Tibial nerve (tissue), 4 donors: ENCODE measurements at regions not wholly inside any gene's neighbourhood (a gene's known extent, or its start where the extent isn't known, plus 50 kb on each side); places are given as distances from the start of the nearest gene placed in this dataset.

Experiments
- DNase-seq, 2 donors: peaks; one replicate each; pipeline ENCODE4 v3.0.0-alpha.2; 2019; ENCODE audit warnings: low spot score in 2 of 2
- H3K27ac ChIP-seq, 4 donors: fragments of 200-600 bp; sonication (generic) in 3 of 4; one replicate each; pipeline ENCODE4 v1.5.1; 2017 to 2019; ENCODE audit warnings: mild to moderate bottlenecking in 1 of 4
- H3K27me3 ChIP-seq, 2 donors: fragments of 200-600 bp; sonication (generic) in 1 of 2; one replicate each; pipeline versions ENCODE4 v1.5.1 to v1.6.0; 2017 to 2019
- H3K36me3 ChIP-seq, 3 donors: fragments of 200-600 bp; sonication (generic); one replicate each; pipeline ENCODE4 v1.5.1; 2018 to 2019
- H3K4me1 ChIP-seq, 4 donors: fragments of 200-600 bp; sonication (generic) in 3 of 4; one replicate each; pipeline ENCODE4 v1.5.1; 2017 to 2019
- H3K4me3 ChIP-seq, 4 donors: fragments of 200-600 bp; sonication (generic) in 3 of 4; one replicate each; pipeline ENCODE4 v1.5.1; 2017 to 2019; ENCODE audit warnings: mild to moderate bottlenecking in 1 of 4, moderate library complexity in 1 of 4
- H3K9me3 ChIP-seq, 4 donors: fragments of 200-600 bp; sonication (generic) in 3 of 4; one replicate each; pipeline ENCODE4 v1.5.1; 2017 to 2019
- EP300 ChIP-seq, 2 donors: sonication (generic); formaldehyde crosslinking; IDR thresholded peaks; one replicate each; pipeline ENCODE4 v1.6.1; 2017; ENCODE audit warnings: antibody characterized with exemption in 2 of 2, mild to moderate bottlenecking in 1 of 2
- POLR2A ChIP-seq, 2 donors: fragments of 450-650 bp; IDR thresholded peaks; one replicate each; pipeline ENCODE4 v1.6.1; 2017; ENCODE audit warnings: antibody characterized with exemption in 2 of 2, mild to moderate bottlenecking in 2 of 2, moderate library complexity in 2 of 2
- WGBS, 2 donors: methylation state at CpG; one replicate each; pipeline ENCODE4 v1.1.5; 2018; 5-methylcytosine and 5-hydroxymethylcytosine counted together
- TF ChIP-seq, protein P1 (sequence below), 5 experiments: fragments of 200-600 bp in 3 of 5; fragments of 450-650 bp in 2 of 5; sonication (generic) in 3 of 5; IDR thresholded peaks; one replicate each; pipeline ENCODE4 v1.5.1; 2016 to 2019; ENCODE audit warnings: antibody characterized with exemption in 5 of 5, mild to moderate bottlenecking in 3 of 5, moderate library complexity in 2 of 5

GRCh38 chr1:5111581-5111980 lies 457.2 kb downstream of the AJAP1 start:
- no peak overlapping the region for H3K27ac ChIP-seq
- no peaks in the 10 kb centered on the region for H3K4me1 ChIP-seq
- no peaks in the 10 kb centered on the region for H3K9me3 ChIP-seq
- DNase-seq, result no peak
- H3K27me3 ChIP-seq, result no peaks in the 10 kb centered on the region
- no peak overlapping the region for H3K4me3 ChIP-seq
- no peaks in the 10 kb centered on the region for H3K36me3 ChIP-seq
- 75 to 84% methylated on average over 2 of the region's 2 CpGs for WGBS, 2 donors
- TF ChIP-seq, protein P1, sequence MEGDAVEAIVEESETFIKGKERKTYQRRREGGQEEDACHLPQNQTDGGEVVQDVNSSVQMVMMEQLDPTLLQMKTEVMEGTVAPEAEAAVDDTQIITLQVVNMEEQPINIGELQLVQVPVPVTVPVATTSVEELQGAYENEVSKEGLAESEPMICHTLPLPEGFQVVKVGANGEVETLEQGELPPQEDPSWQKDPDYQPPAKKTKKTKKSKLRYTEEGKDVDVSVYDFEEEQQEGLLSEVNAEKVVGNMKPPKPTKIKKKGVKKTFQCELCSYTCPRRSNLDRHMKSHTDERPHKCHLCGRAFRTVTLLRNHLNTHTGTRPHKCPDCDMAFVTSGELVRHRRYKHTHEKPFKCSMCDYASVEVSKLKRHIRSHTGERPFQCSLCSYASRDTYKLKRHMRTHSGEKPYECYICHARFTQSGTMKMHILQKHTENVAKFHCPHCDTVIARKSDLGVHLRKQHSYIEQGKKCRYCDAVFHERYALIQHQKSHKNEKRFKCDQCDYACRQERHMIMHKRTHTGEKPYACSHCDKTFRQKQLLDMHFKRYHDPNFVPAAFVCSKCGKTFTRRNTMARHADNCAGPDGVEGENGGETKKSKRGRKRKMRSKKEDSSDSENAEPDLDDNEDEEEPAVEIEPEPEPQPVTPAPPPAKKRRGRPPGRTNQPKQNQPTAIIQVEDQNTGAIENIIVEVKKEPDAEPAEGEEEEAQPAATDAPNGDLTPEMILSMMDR (IDR thresholded peaks at IDR 0.05), result no peak
- TF ChIP-seq EP300 (IDR thresholded peaks at IDR 0.05), result no peak
- TF ChIP-seq POLR2A (IDR thresholded peaks at IDR 0.05), result no peak

- H3K36me3 ChIP-seq, result no peaks in the 10 kb centered on the region
- H3K9me3 ChIP-seq, result no peaks in the 10 kb centered on the region
- no peak overlapping the region for H3K27ac ChIP-seq
- no peak overlapping the region for H3K4me3 ChIP-seq
- TF ChIP-seq EP300 (IDR thresholded peaks at IDR 0.05), result no peak
- TF ChIP-seq POLR2A (IDR thresholded peaks at IDR 0.05), result no peak
- TF ChIP-seq, protein P1 (IDR thresholded peaks at IDR 0.05), result no peak
- no peak for DNase-seq
- H3K4me1 ChIP-seq, result no peaks in the 10 kb centered on the region
- 82 to 92% methylated on average over 8 of the region's 8 CpGs for WGBS, 2 donors
- H3K27me3 ChIP-seq, result no peaks in the 10 kb centered on the region
Measured at GRCh38 chr1:5110508-5110907, 456.1 kb downstream of the AJAP1 start.

GRCh38 chr1:5109633-5110032 lies 455.2 kb downstream of the AJAP1 start:
- H3K27ac ChIP-seq, result no peak overlapping the region
- 68 to 71% methylated on average over 11 of the region's 11 CpGs for WGBS, 2 donors
- no peaks in the 10 kb centered on the region for H3K4me1 ChIP-seq
- DNase-seq, result no peak
- TF ChIP-seq POLR2A (IDR thresholded peaks at IDR 0.05), result no peak
- TF ChIP-seq, protein P1 (IDR thresholded peaks at IDR 0.05), result no peak
- no peaks in the 10 kb centered on the region for H3K27me3 ChIP-seq
- H3K4me3 ChIP-seq, result no peak overlapping the region
- H3K9me3 ChIP-seq, result no peaks in the 10 kb centered on the region
- H3K36me3 ChIP-seq, result no peaks in the 10 kb centered on the region

DNA sequence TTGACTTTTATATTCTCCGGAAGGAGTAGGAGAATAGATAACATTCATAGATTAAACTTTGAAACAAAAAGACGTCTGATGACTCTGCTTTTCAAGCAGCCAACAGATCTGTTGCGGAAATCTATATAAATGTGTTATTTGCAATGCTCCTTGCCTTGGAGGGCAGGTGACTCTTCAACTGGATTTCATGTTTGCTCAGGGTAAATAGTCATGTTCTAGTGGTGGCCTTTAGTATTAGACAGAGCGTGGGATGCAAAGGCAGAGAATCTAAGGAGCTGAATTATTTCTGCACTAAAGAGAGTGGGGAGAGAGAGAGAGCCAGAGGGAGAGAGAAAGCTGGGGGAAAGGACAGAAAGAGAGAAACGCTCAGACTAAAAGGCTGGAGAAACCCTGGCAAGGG lies 454.3 kb downstream of the AJAP1 start:
- H3K9me3 ChIP-seq, result no peaks in the 10 kb centered on the region
- no peak for DNase-seq
- H3K36me3 ChIP-seq, result no peaks in the 10 kb centered on the region
- TF ChIP-seq EP300 (IDR thresholded peaks at IDR 0.05) (no peak), POLR2A (IDR thresholded peaks at IDR 0.05) (no peak)
- TF ChIP-seq, protein P1 (IDR thresholded peaks at IDR 0.05), result no peak
- no peaks in the 10 kb centered on the region for H3K27me3 ChIP-seq
- H3K27ac ChIP-seq, result no peak overlapping the region
- no peak overlapping the region for H3K4me3 ChIP-seq
- WGBS, 2 donors, result 68 to 76% methylated on average over 5 of the region's 5 CpGs
- no peaks in the 10 kb centered on the region for H3K4me1 ChIP-seq

DNA sequence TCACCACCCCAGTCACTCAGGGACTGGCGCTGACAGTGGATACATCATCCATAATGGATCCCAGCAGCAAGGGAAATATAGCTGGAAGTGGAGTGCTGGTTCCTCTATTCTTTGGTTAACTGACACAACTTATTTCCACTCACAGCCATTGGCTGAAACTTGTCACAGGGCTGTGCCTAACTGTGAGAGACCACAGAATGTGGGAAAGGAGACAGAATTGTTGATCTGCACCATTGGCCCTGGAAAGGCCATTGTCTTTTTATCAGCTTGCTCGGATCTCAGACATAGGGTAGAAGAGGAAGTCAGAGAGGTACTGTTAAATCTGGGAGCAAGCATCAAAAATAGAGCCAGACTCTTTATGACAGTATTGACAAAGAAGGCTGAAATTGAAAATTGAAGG lies 451.3 kb downstream of the AJAP1 start:
- TF ChIP-seq, protein P1 (IDR thresholded peaks at IDR 0.05), result no peak
- TF ChIP-seq EP300 (IDR thresholded peaks at IDR 0.05) (no peak), POLR2A (IDR thresholded peaks at IDR 0.05) (no peak)
- 60 to 65% methylated on average over 2 of the region's 2 CpGs for WGBS, 2 donors
- Histone ChIP-seq H3K4me1 (no peaks in the 10 kb centered on the region), H3K27me3 (no peaks in the 10 kb centered on the region), H3K27ac (no peak overlapping the region), H3K9me3 (no peaks in the 10 kb centered on the region), H3K36me3 (no peaks in the 10 kb centered on the region), H3K4me3 (no peak overlapping the region)
- DNase-seq, result no peak
